GM12891 (cell line): ENCODE measurements at regions not wholly inside any gene's neighbourhood (a gene's known extent, or its start where the extent isn't known, plus 50 kb on each side); places are given as distances from the start of the nearest gene placed in this dataset.

Source experiments
- POLR2A ChIP-seq: IDR thresholded peaks from 2 replicates; pipeline ENCODE4 v1.6.1; 2011; ENCODE audit warnings: low read depth, low read length, control low read depth
- POLR2AphosphoS5 ChIP-seq: IDR thresholded peaks from 2 replicates; pipeline ENCODE4 v1.6.1; 2011; ENCODE audit warnings: low read depth, low read length, control low read depth

DNA sequence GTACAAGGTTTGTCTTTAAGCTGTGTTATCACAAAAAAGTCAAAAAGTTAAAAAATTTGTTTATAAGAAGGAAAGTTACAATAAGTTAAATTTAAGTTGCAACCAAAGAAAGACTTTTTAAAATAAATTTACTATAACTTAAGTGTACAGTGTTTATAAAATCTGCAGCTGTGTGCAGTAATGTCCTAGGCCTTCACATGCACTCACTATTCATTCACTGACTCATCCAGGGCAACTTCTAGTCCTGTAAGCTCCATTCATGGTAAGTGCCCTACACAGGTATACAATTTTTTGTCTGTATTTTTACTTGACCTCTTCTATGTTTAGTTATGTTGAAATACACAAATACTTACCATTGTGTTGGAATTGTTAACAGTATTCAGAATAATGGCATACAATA, 667.9 kb upstream of the SLITRK5 start:
- no peak for TF ChIP-seq POLR2A
- TF ChIP-seq POLR2AphosphoS5, result no peak
